Astrocyte of the cerebellum (primary cell): ENCODE measurements at regions not wholly inside any gene's neighbourhood (a gene's known extent, or its start where the extent isn't known, plus 50 kb on each side); places are given as distances from the start of the nearest gene placed in this dataset.
"Not testable (repeated sequence)": the region's sequence is repeated elsewhere in the genome, so short reads cannot be mapped to it uniquely, and the experiment has no call there.

Experiments used
- DNase-seq: peaks from one replicate; pipeline ENCODE4 v3.0.0-alpha.2; 2011; ENCODE audit warnings: low read depth
- H3K4me3 ChIP-seq: 2 replicates; pipeline ENCODE4 v1.5.1; 2011; ENCODE audit warnings: mild to moderate bottlenecking, low read depth, low read length, moderate library complexity
- in situ Hi-C: cut with HindIII; loops from 2 replicates; pipeline ENCODE4 v1.10.0; 2017; ENCODE audit warnings: low sequenced_read_pairs
- TF ChIP-seq, protein P1 (sequence below): IDR thresholded peaks from 2 replicates; pipeline ENCODE4 v1.5.1; 2012; ENCODE audit warnings: low read length, low read depth, moderate library complexity, mild to moderate bottlenecking; ENCODE audit errors: missing control alignments

DNA sequence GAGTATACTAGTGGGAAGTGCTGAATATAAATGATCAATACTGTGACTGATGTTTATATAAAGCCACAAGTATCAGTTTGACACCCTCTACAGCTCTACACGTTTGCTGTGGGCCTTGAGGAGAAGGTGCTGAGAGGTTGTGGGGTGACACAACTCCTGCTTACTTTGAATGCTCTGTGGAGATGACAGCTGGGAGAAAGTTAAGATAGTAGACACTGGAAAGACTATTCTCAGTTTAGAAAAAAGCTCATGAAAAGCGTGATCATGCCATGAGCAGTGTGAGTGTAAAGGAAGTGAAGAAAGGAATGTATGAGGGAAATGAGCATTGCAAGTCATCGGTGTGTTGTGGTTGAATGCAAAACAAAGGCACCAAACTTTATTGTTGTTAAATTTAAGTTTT is 215.8 kb downstream of the UTRN start:
- TF ChIP-seq, protein P1, sequence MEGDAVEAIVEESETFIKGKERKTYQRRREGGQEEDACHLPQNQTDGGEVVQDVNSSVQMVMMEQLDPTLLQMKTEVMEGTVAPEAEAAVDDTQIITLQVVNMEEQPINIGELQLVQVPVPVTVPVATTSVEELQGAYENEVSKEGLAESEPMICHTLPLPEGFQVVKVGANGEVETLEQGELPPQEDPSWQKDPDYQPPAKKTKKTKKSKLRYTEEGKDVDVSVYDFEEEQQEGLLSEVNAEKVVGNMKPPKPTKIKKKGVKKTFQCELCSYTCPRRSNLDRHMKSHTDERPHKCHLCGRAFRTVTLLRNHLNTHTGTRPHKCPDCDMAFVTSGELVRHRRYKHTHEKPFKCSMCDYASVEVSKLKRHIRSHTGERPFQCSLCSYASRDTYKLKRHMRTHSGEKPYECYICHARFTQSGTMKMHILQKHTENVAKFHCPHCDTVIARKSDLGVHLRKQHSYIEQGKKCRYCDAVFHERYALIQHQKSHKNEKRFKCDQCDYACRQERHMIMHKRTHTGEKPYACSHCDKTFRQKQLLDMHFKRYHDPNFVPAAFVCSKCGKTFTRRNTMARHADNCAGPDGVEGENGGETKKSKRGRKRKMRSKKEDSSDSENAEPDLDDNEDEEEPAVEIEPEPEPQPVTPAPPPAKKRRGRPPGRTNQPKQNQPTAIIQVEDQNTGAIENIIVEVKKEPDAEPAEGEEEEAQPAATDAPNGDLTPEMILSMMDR, result no peak
- in situ Hi-C loops, result no loop called here
- no peak for DNase-seq
- H3K4me3 ChIP-seq, result no peak overlapping the region

DNA sequence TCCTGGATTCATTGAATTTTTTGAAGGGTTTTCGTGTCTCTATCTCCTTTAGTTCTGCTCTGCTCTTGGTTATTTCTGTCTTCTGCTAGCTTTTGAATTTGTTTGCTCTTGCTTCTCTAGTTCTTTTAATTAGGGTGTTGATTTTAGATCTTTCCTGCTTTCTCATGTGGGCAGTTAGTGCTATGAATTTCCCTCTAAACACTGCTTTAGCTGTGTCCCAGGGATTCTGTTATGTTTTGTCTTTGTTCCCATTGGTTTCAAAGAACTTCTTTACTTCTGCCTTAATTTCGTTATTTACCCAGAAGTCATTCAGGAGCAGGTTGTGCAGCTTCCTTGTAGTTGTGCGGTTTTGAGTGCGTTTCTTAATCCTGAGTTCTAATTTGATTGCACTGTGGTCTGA is 220.1 kb downstream of the UTRN start:
- DNase-seq, in situ Hi-C loops, H3K4me3 ChIP-seq: not testable (repeated sequence)

DNA sequence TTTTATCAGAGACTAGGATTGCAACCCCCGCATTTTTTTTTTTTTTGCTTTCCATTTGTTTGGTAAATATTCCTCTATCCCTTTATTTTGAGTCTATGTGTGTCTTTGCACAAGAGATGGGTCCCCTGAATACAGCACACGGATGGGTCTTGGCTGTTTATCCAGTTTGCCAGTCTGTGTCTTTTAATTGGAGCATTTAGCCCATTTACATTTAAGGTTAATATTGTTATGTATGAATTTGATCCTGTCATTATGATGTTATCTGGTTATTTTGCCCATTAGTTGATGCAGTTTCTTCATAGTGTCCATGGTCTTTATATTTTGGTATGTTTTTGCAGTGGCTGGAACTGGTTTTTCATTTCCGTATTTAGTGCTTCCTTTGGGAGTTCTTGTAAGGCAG is 220.9 kb downstream of the UTRN start:
- in situ Hi-C loops, result not testable (repeated sequence)

DNA sequence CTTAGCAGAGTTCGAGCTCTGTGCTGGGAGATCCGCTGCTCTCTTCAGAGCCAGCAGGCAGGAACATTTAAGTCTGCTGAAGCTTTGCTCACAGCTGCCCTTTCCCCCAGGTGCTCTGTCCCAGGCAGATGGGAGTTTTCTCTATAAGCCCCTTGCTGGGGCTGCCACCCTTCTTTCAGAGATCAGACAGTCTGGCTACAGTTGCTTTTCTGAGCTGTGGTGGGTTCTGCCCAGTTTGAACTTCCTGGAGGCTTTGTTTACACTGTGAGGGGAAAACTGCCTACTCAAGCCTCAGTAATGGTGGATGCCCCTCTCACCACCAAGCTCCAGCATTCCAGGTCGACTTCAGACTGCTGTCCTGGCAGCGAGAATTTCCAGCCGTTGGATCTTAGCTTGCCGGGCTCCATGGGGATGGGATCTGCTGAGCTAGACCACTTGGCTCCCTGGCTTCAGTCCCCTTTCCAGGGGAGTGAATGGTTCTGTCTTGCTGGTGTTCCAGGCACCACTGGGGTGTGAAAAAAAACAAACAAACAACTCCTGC is 222.7 kb downstream of the UTRN start:
- DNase-seq, H3K4me3 ChIP-seq, in situ Hi-C loops: not testable (repeated sequence)

More for the DNA sequence above, 220.9 kb downstream of the UTRN start:
- not testable (repeated sequence) for H3K4me3 ChIP-seq, DNase-seq

DNA sequence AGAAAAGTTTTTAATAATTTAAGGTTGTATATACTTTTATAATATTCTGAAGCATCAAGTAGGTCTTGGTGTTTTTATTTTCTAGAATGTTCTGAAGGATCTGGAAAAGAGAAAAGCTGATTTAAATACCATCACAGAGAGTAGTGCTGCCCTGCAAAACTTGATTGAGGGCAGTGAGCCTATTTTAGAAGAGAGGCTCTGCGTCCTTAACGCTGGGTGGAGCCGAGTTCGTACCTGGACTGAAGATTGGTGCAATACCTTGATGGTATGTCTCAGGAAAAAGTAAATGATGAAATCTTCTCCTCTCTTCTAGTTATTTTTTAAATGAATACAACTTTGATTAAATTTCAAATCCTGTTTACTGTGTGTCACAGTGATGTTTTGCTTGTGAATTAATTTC is 225.7 kb downstream of the UTRN start:
- in situ Hi-C loops, result no loop called here
- DNase-seq, result no peak
- no peak overlapping the region for H3K4me3 ChIP-seq
- TF ChIP-seq, protein P1, result no peak

DNA sequence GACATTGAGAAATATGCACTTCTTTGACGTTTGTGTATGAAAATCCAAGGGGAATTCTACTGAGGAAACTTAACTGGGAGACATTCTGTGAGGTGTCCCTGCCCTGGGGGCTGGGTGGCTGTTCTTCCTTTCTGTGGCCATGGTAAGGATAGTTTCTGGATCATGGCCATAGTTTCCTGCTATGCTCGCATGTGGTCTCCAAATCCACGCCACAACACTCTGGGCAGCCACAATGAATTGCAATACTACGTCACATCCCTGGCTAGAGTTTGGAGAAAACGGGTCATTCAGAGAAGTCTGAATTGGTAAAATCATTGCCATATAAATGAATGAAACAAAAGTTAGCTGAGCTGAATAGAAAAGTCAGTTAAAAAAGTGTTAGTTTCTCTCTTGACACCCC is 230.6 kb downstream of the UTRN start:
- in situ Hi-C loops, result no loop called here
- TF ChIP-seq, protein P1, result no peak

DNA sequence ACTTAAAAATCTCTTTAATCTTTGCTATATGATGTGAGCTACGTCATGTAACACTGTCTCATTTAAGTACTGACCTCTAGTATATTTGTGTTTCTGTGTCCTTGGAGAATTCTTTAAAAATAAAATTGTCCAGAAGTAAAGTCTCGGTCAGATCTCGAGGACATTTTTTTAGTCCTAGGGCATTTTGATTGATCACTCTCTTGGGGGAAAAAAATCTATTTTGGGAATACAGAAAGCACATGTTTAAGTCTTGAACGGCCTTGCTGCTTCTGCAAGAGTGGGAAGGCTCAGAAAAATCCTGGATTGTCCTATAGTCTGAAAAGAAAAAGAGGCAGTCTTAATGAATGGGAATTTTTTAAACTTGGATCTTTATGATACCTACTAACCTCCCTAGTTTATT is 234.3 kb downstream of the UTRN start:
- in situ Hi-C loops, result no loop called here
- no peak overlapping the region for H3K4me3 ChIP-seq
- TF ChIP-seq, protein P1, result no peak
- DNase-seq, result no peak

More for the DNA sequence above, 230.6 kb downstream of the UTRN start:
- H3K4me3 ChIP-seq, result no peak overlapping the region
- peak; percentile 28 for DNase-seq

DNA sequence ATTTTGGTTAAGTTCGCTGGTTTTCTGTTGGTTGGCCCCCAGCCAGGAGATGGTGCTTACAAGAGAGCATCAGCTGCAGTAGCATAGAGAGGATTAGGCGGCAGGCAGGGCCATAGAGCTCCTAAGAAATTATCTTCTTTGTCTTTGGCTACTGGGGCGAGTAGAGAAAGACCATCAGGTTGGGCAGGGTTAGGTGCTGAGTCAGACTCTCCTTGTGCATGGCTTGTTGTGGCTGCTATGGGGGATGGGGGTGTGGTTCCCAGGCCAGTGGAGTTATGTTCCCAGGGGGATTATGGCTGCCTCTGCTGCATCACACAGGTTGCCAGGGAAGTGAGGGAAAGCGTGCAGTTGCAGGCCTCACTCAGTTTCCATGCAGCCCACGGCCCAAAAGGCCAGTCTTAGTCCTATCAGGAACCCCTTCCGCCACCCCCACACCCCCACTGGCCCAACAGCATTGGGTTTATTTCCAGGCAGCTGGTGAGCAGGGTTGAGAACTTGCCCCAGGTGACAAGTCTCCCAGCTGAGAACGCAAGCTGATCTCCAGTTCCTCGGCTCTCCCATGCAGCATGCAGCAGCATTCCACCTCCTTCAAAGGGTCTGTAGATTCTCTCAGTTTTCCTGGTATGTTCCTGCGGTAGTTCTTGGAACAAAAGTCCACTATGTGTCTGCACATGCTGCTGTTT is 243.7 kb downstream of the UTRN start:
- H3K4me3 ChIP-seq, result no peak overlapping the region
- peak; percentile 16 for DNase-seq
- in situ Hi-C loops, result no loop called here
- TF ChIP-seq, protein P1, result no peak
